Stimulated activated CD8-positive, alpha-beta memory T cell treated with anti-CD3 and anti-CD28 coated beads, Interleukin-4, amount 100 ng/mL, for 4 hours (primary cell): ENCODE measurements at regions not wholly inside any gene's neighbourhood (a gene's known extent, or its start where the extent isn't known, plus 50 kb on each side); places are given as distances from the start of the nearest gene placed in this dataset.
"Not testable (repeated sequence)": the region's sequence is repeated elsewhere in the genome, so short reads cannot be mapped to it uniquely, and the experiment has no call there.

Source experiments
- DNase-seq, 2 donors: peaks; one replicate each; pipeline ENCODE4 v3.0.0-alpha.2; 2020; ENCODE audit warnings: low read depth in 2 of 2, low spot score in 1 of 2

DNA sequence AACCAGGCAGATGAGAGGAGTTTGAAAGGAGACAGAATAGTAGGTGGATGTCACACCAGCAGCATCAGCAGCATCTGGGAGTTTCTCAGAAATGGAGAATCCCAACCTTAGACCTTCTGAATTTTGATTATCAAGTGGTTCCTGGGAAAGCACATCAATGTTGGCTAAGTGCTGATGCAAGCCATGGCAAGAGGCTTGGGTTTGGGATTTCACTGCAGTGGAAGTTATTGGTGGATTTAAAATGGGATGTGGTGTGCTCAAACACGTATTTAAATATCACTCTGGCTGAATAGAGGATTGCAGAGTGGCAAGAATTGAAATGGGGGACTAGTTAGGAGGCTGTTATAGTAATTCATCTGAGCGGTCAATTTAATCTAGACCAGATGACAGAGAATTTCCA is 387.8 kb upstream of the WWC1 start:
- DNase-seq: no peak

DNA sequence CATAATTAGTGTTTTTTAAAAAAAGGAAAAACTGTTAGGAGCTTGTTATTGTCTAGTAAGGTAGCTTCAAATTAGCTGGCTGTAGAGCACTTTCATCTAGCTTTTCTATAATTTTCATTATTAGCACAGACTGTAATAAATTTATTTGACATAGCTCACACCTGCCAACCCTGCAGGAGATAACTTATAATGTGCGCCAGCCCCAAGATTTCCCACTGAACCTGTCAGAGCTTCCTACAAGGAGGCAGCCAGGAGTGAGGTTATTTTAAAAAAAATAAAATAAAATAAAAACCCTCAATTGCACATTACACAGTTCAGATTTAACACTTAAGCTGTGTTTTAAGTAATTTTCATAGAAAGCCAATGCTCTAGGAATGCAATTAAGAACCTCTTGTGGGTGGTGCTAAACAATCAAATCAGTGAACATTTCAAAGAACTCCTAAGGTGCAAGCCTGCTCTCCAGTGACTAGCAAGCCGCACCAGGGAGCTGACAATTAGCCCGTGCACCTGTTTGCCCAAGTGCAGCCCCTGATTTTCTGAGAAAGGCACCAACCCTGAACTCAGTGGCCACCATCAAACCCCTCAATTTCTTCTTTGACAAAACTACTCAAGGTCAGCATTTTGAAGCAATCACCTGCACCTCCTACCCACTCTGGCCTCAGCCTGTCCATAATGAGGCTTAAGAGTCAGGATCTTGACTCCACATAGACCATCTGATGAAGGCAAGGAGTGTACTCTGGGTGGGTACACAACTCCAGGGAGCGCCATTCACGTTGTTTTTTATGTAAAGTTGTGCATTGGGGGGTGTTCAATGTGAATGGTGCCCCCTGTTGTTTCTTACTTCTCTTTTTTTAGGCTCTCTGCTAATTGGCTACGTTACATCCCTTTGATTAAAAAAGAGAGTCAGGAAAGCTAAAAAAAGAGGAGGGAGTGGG is 385.3 kb upstream of the WWC1 start:
- no peak for DNase-seq

DNA sequence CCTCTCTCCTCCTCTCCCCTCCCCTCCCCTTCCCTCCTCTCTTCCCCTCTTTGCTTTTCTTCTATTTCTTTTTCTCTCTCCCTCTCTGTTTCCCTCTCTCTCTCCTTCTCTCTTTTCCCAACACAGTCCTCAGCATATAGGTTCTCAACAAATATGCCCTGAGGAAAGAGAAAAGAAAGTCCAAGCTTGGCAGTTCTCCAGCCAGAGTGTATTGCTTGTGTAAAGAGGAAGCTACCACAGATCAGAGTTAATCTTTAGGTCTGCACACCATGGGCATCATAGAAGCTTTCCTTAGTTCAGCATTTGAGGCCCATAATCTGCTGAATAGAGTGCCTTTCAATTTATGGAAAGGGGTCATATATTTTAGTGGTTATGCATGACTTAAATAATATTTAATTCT is 382.8 kb upstream of the WWC1 start:
- no peak for DNase-seq

DNA sequence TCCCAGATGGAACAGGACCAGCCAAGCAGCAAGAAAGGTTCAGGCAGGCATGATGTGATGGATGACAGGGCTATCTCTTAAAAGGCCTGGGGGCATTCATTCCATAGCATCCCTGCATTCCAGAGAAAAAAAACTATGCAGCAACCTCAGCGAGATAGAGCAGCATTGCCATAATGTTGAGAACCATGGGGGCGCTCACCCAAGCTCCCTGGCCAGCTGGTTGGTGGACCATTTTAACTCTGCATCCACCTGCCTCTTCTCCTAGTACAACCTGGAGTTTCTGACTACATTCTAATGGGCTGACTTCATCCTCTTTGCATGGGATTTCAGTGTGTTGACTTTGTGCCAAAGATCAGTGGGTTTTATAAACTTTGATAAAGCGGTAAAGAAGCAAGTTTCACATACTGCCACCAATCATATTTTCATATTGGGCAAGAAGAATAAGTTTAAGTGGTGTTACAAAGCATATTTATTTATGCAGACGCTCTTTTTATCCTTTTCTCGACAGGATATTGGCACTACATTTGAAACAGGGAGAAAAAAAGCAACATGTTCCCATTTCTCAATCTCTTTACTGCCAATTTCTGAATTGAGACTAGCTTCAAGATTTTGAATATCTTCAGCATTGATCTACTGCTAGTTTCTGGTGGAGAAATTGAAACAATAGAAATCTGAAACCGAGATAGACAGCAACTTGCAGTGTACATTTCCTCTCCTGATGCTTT is 378.3 kb upstream of the WWC1 start:
- DNase-seq: no peak

DNA sequence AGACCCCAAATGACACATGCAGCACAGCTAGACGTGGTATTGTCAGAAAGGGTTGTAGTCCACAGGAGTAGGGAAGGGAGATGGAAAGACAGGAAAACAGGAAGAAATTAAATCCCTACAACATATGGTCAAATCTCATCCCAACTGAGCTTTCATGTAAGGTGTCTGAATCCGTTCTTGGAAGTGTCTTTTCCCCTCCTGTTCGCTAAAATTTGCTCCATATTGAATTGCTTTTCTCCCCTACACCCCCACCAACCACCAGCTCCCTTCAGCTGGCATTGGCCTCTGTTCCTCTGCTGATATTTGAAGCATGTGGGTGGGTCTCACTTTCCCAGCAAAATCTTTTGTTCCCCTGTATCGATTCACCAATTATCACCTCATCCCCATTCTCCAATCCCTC is 376.2 kb upstream of the WWC1 start:
- DNase-seq: no peak

DNA sequence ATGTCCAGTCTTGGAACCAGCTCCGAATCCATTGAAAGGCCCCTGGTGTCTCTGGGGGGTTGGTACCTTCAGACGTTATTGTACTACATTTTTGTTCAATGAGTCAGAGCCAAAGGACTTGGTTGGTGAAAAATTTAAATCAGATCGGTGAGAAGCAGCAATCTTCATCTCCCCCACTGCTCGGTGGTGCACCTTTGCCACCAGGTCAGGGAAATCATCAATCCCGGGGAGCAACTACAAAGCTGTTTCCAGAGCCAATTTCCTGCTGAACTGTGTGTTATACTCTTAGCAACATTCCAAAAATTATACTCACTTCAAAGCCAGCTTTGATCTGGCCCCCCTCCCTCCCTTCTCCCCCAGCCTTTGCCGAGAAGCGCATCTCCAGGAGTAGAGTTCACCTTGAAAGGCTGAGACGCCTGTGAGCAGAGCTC is 375.2 kb upstream of the WWC1 start:
- DNase-seq: no peak

DNA sequence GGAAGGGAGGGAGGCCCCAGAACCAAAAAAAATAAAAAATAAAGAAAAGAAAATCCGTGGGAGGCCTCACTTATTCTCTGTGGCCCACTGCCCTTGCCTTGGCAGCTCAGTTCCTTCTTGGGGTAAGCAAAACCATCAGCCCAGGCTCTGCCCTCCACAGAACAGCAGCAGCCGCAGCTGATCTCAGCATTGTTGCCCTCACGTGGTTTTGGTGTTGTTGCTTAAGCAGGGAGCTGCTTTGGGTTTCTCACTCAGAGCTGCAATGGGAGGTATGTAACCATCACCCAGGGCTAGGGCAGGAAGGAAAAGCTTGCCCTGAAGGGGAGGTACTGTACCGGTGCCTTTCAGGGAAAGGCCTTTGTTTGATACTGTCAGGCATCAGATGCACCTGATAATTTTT is 374.7 kb upstream of the WWC1 start:
- no peak for DNase-seq

DNA sequence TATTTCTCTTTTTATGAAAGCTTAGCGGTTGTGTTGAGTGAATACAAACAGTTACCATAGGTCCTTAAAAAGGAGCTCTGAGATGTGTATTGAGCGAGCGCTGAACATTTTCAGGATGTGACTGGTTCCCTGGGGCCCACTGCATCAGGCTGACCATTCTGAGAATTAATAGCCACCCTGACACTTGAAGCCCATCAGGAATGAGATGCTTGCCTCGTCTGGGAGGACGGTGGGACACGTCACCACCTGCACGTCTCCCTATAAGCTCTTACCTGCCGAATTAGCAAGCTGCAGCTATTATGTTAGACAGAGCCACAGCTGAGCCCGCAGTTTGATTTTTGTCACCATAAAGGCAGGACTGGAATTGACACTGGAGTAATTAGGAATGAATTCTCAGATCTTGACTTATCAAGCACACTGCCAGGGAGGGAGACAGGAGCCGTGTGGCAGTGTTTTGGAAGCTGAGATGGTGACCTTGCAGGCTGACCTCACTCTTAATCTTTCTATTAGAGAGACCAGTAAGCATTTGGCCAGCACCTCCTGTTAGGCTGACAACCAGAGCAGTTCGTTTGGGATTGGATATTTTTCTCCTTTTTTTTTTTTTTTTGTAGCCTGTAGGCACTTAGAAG is 373.1 kb upstream of the WWC1 start:
- no peak for DNase-seq

DNA sequence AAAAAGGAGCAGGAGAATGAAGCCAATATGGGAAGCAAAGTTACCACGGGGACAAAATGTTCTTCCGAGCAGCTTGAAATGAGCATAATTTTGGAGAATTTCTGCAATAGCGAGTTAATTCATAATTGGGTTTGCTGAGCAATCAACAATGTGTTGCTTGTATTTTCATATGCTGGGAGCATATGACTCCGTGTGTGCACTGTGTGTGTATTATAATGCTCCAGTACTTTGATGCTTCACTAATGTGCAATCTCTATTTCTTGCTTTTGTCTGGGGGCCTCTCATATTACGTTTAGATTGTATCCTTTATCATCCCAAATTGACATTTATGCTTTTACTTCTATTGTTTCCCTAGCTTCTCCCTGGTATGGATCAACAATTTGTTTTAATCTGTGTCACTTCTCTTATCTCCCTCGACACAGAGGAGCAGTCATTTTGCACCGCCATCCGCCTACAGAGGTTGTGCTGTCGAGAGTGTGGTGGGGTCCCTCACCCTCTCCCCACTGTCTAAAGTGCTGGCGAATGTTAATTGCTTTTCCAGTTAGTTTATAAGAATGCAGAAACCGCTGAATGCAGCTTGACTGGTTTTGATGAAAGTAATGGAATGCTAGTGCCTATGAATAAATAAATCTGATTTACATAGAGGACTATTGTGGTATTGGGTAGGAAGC is 372.5 kb upstream of the WWC1 start:
- DNase-seq: no peak

DNA sequence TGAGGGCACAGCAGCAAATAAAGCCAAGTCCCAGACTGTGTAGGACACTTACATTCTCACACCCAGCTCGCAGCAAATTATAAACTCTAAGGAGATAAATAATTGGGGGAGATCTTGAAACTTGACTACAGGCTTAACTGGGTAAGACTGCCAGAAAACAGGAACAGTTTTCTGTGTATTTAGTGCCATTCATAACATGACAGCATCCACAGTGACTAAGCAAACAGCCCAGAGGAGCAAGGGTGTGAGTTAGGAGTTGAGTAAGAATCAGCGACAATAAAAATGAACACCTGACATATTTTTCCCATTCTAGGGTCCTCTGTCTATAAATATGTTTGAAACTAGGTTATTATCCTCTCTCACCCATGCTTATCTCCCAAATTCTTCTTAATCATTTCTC is 370.9 kb upstream of the WWC1 start:
- DNase-seq: no peak

DNA sequence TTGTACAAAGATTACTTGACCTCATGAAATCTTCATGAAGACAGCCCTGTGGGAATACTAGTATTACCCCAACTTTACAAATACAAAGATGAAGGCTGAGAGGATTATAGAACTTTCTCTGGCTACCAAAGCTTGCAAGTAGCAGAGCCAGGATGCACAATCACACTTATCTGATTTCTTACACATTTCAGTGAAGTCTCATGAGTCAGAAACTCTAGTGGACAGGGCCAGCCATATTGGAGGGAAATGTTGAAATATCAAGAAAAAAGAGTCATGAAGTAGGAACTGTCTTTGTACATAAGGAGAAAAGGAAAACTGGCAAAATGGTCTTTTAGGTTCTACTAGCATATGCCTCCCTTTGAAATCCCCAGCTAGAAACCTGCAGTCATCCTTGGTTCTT is 369.6 kb upstream of the WWC1 start:
- no peak for DNase-seq

DNA sequence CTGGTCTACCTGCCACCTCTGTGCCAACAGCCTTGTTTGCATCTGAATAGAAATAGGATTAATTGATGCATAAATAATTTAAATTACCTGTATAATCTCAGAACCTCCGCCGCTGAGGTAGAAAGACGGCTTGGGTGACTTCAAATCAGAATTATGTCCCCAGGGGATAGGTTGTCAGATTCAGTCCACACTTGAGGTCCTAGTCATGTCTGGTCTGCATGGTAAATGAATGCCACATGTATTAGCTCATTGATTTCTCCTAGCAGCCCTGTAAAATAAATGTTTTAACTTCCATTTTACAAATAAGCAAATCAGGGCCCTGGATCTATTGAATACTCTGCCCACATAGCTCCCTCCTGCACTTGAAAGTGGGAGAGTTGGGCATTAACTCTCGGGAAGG is 368.0 kb upstream of the WWC1 start:
- no peak for DNase-seq

DNA sequence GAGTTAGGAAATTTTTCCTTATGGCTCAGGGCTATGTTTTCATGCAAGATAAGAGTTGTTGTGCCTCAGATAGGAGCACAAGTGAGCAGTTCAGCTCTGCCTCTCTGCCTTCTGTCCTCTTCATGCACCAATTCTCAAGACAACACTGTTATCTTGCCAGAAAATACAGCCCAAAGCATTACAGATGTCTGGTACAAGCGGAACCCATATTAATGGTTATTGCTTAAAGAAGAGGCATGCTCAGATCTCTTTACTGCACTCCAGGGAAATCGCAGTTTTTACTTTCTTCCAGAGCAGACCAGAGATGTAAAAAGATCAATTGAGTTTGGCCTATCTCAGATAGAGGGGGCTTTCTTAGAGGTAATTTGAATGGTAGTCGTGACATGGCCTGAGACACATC is 361.6 kb upstream of the WWC1 start:
- no peak for DNase-seq

DNA sequence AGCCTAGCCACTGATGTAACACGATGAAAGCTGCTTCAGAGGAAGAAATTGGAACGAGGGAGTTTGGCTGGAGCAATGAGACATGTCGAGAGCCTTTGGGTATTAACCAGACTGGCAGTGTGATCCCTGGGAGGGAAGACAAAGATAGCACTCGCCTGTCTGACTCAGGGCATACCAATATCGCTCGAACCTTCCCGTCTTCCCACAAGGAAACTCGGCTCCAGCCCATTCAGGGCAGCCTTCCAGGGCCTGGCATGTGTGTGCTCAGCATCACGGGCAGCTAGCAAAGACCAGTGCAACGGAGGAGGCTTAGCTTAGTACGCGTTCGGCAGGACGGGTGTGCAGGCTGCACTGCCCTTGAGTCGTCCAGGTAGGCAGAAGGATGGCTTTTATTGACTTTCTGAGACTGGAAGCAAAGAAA is 356.9 kb upstream of the WWC1 start:
- DNase-seq: no peak

DNA sequence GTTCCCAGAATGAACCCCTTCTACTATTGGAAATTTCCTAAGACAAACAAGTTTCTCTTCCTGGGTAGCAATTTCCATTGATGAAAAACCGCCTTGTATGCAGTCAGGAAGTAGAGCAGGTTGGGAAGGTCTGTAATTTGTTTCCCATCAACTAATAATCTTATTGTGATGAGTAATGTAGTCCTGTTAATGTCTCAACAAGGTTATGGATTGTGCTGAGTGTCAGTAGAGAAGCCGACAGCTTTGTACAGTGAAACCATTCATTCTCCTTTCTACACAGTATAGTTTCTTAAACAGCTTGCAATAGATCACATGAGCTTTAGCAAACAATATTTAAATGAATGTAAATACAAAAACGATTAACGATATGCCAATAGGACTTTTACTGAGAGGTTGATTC is 355.4 kb upstream of the WWC1 start:
- no peak for DNase-seq

DNA sequence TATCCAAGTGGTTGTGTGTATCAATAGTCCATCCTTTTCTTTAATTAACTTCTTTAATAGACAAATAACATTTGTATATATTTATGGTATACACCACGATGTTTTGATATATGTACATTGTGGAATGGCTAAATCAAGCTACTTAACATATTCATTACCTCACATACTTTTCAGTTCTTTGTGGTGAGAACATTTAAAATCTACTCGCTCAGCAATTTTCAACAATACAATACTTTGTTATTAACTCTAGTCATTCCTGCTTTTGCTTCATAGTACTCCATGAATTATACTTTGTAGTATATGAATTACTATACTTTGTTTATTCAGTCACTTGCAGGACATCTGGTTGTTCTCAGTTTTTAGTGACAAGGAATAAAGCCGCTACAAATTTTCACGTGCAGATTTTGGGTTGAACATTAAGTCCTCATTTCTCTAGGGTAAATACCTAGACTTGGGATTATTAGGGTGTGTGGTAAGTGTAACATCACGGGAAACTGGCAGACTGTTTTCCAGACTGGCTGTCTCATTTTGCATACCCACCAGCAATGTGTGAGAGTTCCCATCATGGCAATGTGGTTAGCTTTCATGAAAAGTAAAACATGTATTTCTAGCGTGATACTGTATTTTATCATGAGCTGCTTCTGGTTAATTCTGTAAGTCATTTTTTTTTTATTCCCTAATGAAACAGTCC is 354.4 kb upstream of the WWC1 start:
- no peak for DNase-seq

DNA sequence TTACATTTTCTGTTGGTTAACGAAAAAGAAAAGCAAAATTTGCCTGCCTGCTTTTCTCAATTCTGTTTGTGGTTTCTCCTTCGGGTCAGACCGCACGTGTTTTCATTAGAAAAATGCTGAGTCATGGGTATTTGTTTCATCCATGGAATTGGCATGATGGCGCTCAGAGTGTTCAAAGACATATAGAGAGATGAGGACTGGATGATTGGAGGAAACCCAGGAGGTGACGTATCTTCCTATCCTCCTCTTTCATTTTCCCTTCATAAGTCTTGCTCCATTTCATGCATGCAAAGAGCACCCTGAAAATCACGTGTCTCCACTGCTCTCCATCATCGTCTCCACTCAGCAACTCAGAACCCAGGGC is 353.8 kb upstream of the WWC1 start:
- no peak for DNase-seq

DNA sequence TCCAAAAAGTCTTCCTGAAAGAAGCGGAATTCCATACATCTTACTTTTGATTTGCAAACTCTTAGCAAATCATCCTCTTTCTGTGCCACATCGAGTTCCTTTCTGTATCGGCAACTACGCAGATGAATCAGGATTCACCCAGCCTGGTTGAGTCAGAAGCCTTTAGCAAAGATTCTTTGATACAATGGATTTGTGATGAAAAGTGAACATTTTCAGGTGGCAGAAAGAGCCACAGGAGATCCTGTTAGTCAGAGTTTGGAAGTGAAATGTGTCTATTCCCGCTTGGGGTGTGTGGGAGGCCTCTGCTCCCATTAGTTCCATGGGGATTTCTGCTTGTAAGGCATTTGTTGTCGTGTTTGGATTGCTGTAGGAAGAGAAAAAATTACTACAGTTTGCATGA is 351.8 kb upstream of the WWC1 start:
- DNase-seq: no peak

DNA sequence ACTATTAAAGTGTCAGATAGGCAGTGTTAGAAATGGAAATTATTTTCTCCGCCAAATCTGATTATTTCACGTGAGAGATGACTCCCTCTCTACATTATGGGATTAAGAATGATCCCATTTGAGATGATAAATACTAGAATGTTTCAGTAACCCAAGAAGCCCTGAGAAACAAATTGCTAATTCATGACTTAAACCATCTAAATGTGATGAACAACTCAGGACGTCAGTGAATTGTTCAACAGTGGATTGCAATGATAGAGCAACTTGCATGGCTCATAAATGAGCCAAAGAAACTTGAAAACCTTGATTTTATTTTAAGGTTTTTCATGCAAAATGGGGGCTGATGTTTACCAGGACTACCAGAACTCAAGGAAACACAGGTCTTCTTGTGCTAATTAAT is 350.5 kb upstream of the WWC1 start:
- no peak for DNase-seq

DNA sequence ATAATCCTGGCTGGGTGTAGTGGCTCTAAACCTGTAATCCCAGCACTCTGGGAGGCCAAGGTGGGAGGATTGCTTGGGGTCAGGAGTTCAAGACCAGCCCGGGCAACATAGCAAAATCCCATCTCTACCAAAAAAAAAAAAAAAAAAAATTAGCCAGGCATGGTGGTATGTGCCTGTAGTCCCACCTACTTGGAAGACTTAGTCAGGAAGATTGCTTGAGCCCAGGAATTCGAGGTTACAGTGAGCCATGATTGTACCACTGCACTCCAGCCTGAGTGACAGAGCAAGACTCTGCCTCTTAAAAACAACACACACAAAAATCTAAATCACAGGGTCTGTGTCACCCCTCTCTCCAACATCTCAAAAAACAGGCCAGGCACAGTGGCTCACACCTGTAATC is 349.9 kb upstream of the WWC1 start:
- not testable (repeated sequence) for DNase-seq

DNA sequence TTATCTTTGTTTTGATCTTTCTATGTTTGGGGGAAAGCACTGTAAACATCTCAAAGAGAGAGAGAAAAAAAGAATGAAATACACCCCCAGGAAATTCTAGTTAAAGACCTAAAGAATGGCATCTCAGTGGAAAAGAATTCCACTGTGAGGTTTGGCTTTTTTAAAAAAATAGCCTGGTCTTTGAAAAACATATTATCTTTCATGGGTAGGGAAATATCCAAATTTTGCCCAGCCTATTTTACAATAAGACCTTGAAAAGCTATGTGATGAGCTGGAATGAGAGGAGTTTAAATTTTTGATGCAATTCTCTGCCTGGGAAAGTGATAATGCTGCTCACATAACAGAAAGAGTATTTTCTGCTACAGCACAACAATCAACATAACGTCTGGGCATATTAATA is 348.1 kb upstream of the WWC1 start:
- DNase-seq: no peak
